CD4-positive, alpha-beta memory T cell (primary cell): ENCODE measurements at regions not wholly inside any gene's neighbourhood (a gene's known extent, or its start where the extent isn't known, plus 50 kb on each side); places are given as distances from the start of the nearest gene placed in this dataset.
"Not testable (repeated sequence)": the region's sequence is repeated elsewhere in the genome, so short reads cannot be mapped to it uniquely, and the experiment has no call there.

Source experiments
- CTCF ChIA-PET: fragments of 350-600 bp; sonication (Branson Sonifier 250); formaldehyde crosslinking; loops from one replicate; lab custom pipeline; 2021; ENCODE audit warnings: inconsistent platforms; ENCODE audit not compliant: partially characterized antibody; lab: Charles Lee
- POLR2A ChIA-PET: fragments of 350-600 bp; sonication (Branson Sonifier 250); formaldehyde crosslinking; loops from one replicate; lab custom pipeline; 2021; ENCODE audit not compliant: partially characterized antibody; lab: Charles Lee
- DNase-seq, 5 donors: peaks; one replicate each; pipeline versions ENCODE4 v3.0.0 to v3.0.0-alpha.2; 2020 to 2022; ENCODE audit warnings: mixed read lengths in 1 of 5
- H3K27ac ChIP-seq: one replicate; pipeline ENCODE4 v1.7.0; 2013; ENCODE audit warnings: low read depth, low read length
- H3K27me3 ChIP-seq: 2 replicates; pipeline ENCODE4 v1.7.0; 2013; ENCODE audit warnings: mild to moderate bottlenecking, low read length, moderate library complexity; ENCODE audit not compliant: insufficient read depth
- H3K36me3 ChIP-seq: 2 replicates; pipeline ENCODE4 v1.7.0; 2013; ENCODE audit warnings: mild to moderate bottlenecking, low read length, moderate library complexity; ENCODE audit not compliant: insufficient read depth
- H3K4me1 ChIP-seq: 2 replicates; pipeline ENCODE4 v1.7.0; 2013; ENCODE audit warnings: mild to moderate bottlenecking, low read length, moderate library complexity; ENCODE audit not compliant: insufficient read depth
- H3K4me3 ChIP-seq, 2 donors: one replicate each; pipeline ENCODE4 v1.7.0; 2013; ENCODE audit warnings: low read length in 2 of 2, mild to moderate bottlenecking in 1 of 2
- H3K9me3 ChIP-seq, 2 donors: one replicate each; pipeline ENCODE4 v1.7.0; 2013; ENCODE audit warnings: low read length in 2 of 2, control low read depth in 1 of 2; ENCODE audit not compliant: control insufficient read depth in 1 of 2
- H3K27ac Mint-ChIP-seq, 7 donors: one replicate each; pipeline ENCODE4 v1.8.0; 2020 to 2021; ENCODE audit warnings: mixed read lengths in 7 of 7, mild to moderate bottlenecking in 6 of 7, inconsistent platforms in 3 of 7, moderate library complexity in 3 of 7
- H3K27me3 Mint-ChIP-seq, 2 donors: one replicate each; pipeline ENCODE4 v1.8.0; 2020 to 2021; ENCODE audit warnings: mixed read lengths in 2 of 2
- H3K36me3 Mint-ChIP-seq, 2 donors: one replicate each; pipeline ENCODE4 v1.8.0; 2020 to 2021; ENCODE audit warnings: mixed read lengths in 2 of 2, inconsistent platforms in 1 of 2, mild to moderate bottlenecking in 1 of 2
- H3K4me1 Mint-ChIP-seq, 4 donors: one replicate each; pipeline ENCODE4 v1.8.0; 2020 to 2021; ENCODE audit warnings: mixed read lengths in 4 of 4, mild to moderate bottlenecking in 1 of 4
- H3K4me3 Mint-ChIP-seq, 8 donors: one replicate each; pipeline ENCODE4 v1.8.0; 2020 to 2021; ENCODE audit warnings: mixed read lengths in 8 of 8, mild to moderate bottlenecking in 7 of 8, moderate library complexity in 6 of 8, inconsistent platforms in 3 of 8
- H3K9me3 Mint-ChIP-seq, 8 donors: one replicate each; pipeline ENCODE4 v1.8.0; 2020 to 2021; ENCODE audit warnings: mixed read lengths in 8 of 8, mild to moderate bottlenecking in 5 of 8, inconsistent platforms in 3 of 8, moderate library complexity in 1 of 8
- intact Hi-C: fragments of 100-400 bp; cut with micrococcal nuclease; formaldehyde crosslinking; loops from one replicate; pipeline ENCODE4 v1.15.1; 2023

DNA sequence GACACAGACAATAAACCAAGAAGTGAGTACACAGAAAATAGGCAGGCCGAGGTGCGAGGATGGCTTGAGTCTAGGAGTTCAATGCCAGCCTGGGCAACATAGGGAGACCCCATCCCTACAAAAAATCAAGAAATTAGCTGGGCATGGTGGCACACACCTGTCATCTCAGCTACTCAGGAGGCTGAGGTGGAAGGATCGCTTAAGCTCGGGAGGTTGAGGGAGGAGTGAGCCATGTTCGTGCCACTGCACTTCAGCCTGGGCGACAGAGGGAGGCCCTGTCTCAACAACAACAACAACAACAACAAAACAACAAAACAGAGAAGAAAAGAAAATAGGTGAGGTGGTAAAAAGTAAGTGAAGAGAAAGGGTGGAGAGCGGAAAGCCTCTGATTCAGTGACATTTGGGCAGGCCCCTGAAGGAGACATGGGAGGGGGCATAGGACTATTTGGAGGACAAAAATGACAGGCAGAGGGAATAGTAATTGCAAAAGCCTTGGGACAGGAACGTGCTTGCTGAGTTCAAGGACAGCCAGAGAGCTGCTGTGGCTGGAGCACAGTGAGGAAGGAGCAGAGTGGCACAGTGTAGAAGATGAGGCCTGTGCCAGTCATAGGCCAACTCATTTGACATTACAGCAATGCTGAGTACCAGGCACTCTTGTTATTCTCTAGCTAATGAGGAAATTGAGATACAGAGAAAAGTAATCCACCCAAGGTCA, 160.6 kb downstream of the VEGFA start:
- intact Hi-C loops, result no loop called here
- POLR2A ChIA-PET, result no interaction called here
- H3K36me3 Mint-ChIP-seq, result no peaks in the 10 kb centered on the region
- no peaks in the 10 kb centered on the region for H3K27me3 Mint-ChIP-seq
- no peak overlapping the region for H3K4me3 Mint-ChIP-seq
- no peaks in the 10 kb centered on the region for H3K4me1 ChIP-seq
- H3K27me3 ChIP-seq, result no peaks in the 10 kb centered on the region
- peak overlapping the region in 1 of 7 donors; percentile 30 for H3K27ac Mint-ChIP-seq
- DNase-seq, result no peak
- H3K9me3 ChIP-seq, result no peaks in the 10 kb centered on the region
- no peak overlapping the region for H3K27ac ChIP-seq
- H3K4me1 Mint-ChIP-seq, result peaks cover 0 to 15% (median 7%) of the 10 kb centered on the region in 4 donors
- no peaks in the 10 kb centered on the region for H3K9me3 Mint-ChIP-seq
- CTCF ChIA-PET, result no interaction called here
- H3K36me3 ChIP-seq, result no peaks in the 10 kb centered on the region
- H3K4me3 ChIP-seq, result no peak overlapping the region

DNA sequence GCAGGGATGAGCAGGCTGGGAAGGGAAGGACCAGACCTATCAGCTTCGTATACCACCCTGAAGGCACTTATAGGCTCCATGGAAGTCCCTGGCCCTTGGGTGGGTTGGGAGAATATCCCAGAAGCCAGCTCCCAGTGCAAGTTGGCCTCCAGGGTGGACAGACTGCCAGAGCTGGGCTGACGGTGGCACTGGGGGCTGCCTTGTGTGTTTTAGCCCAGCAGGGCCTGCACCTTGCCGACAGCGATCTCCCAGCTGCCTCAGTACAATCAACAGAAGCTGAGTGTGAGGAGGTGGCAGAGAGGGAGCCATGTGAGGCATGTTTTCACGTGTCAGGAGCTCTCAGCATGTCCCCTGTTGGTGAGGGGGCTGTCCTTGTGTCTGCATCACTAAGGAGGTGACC, 159.5 kb downstream of the VEGFA start:
- Histone ChIP-seq H3K4me3 (no peak overlapping the region), H3K36me3 (no peaks in the 10 kb centered on the region), H3K27ac (no peak overlapping the region), H3K27me3 (no peaks in the 10 kb centered on the region), H3K9me3 (no peaks in the 10 kb centered on the region), H3K4me1 (peaks cover 1% of the 10 kb centered on the region)
- H3K4me3 Mint-ChIP-seq, result no peak overlapping the region
- intact Hi-C loops, result no loop called here
- CTCF ChIA-PET, result no interaction called here
- H3K27ac Mint-ChIP-seq, result no peak overlapping the region
- H3K9me3 Mint-ChIP-seq, result no peaks in the 10 kb centered on the region
- H3K4me1 Mint-ChIP-seq, result peaks cover under 1 to 17% (median 9%) of the 10 kb centered on the region in 4 donors
- no peaks in the 10 kb centered on the region for H3K27me3 Mint-ChIP-seq
- POLR2A ChIA-PET, result no interaction called here
- DNase-seq, result no peak
- no peaks in the 10 kb centered on the region for H3K36me3 Mint-ChIP-seq

DNA sequence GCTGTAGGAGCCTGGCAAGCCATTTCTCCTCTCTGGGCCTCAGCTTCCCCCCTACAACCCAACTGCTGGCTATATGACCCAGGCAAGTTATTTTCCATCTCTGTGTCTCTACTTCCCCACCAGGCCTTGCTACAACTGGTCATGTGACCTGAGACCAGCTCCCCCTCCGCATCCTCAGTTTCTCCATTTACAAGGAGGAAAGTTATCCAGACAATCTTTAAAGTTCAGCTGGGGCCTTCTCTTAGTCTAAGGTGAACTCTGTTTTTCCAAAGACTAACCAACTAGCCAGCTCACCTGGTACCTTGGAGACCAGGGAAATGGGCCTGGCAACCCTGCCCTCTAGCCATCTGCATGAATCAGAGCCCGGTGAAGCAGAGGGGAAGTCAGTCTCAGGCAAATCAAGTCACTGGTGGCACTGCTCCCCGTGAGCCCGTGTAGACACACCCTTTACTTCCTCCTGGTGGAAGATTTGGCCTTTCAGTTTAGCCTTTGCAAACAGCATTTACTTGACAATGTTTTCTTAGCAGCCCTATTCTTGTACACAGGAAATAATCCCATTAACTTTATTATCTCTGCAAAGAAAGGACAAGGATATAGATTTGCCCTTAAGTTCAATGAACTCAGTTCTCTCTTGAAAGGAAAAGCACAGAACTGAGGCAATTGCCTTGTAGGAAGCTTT, 157.7 kb downstream of the VEGFA start:
- Histone ChIP-seq H3K36me3 (no peaks in the 10 kb centered on the region), H3K9me3 (no peaks in the 10 kb centered on the region), H3K27me3 (no peaks in the 10 kb centered on the region), H3K27ac (no peak overlapping the region), H3K4me3 (no peak overlapping the region), H3K4me1 (peaks cover 19% of the 10 kb centered on the region)
- DNase-seq, result no peak
- Mint-ChIP-seq H3K4me1 (peaks cover 9 to 36% (median 23%) of the 10 kb centered on the region in 4 donors), H3K4me3 (no peak overlapping the region), H3K27ac (peak overlapping the region in 2 of 7 donors; percentile 38 to 68), H3K27me3 (no peaks in the 10 kb centered on the region), H3K36me3 (no peaks in the 10 kb centered on the region), H3K9me3 (no peaks in the 10 kb centered on the region)
- ChIA-PET POLR2A (no interaction called here), CTCF (interaction anchor here (1.0 kb wide), 1 partner anchor 12 kb away, joined by 3 read pairs; no protein-coding TSS in a partner anchor)
- intact Hi-C loops, result no loop called here

DNA sequence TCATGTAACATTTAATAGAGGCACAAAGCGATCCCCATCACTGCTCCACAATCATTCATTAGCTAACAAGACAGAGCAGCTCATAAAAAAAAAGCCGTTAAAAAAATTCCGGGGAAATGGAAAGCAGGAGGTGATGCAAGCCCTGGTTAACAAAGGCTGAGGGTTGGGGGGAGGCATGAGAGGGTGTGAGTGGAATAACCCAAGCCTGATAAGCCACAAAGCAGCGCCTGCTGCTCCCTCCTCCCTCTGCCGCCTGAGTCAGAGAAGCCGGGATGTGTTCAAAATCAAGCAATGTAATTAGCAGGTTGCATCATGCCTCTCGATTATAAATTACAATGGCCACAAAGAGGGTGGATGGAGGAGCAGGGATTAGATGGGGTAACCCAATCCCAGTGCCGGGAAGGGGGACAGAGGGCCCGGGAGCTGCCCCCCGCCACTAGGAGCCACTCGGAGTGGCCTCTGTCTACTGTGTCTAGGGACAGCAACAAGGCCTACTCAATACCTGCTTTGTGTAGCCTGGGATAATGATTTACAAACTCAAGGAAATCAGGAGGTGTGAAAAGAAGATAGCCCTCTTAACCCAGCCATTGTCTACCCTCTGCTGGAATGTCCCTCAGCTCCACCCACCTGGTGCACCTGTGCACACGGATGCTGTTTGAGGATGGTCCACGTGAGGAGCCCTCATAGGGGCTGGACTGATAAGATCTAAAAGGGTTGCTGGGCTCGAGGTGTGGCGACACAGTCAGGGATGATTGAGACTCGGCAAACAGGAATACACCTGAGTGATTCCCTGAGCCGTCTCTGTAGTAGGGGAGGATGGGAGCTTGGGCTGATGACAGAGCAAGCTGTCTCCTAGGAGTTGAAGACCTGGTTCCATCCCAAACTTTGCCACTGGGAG, 156.9 kb downstream of the VEGFA start:
- Mint-ChIP-seq H3K4me3 (no peak overlapping the region), H3K27ac (peak overlapping the region in 1 of 7 donors; percentile 68), H3K9me3 (no peaks in the 10 kb centered on the region), H3K27me3 (no peaks in the 10 kb centered on the region), H3K36me3 (no peaks in the 10 kb centered on the region), H3K4me1 (peaks cover 9 to 40% (median 23%) of the 10 kb centered on the region in 4 donors)
- Histone ChIP-seq H3K36me3 (no peaks in the 10 kb centered on the region), H3K27me3 (no peaks in the 10 kb centered on the region), H3K4me3 (no peak overlapping the region), H3K9me3 (no peaks in the 10 kb centered on the region), H3K4me1 (peaks cover 23% of the 10 kb centered on the region), H3K27ac (no peak overlapping the region)
- no peak for DNase-seq
- CTCF ChIA-PET, result interaction anchor here (1.0 kb wide), 1 partner anchor 11 kb away, joined by 3 read pairs; no protein-coding TSS in a partner anchor
- POLR2A ChIA-PET, result no interaction called here
- intact Hi-C loops, result no loop called here

DNA sequence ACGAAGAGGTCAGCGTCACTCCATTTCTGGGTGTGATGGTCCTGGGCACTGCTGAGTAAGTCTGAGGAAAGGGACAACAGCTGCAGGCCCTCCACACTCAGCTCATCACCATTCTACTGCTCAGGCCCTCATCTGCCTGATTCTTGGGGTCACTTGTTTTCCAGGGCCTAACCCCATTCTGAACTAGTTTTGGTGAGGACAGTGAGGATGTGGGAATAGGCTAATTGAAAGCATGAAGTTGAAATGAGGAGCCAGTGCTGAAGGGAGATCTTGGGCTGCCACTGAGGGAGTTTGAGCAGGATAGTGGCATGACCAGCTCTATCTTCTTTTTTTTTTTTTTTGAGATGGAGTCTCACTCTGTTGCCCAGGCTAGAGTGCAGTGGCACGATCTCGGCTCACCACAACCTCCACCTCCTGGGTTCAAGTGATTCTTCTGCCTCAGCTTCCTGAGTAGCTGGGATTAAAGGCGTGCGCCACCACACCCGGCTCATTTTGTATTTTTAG, 155.7 kb downstream of the VEGFA start:
- H3K36me3 Mint-ChIP-seq, H3K9me3 ChIP-seq, H3K4me3 ChIP-seq, DNase-seq, H3K27me3 Mint-ChIP-seq, H3K4me3 Mint-ChIP-seq, H3K27me3 ChIP-seq, H3K9me3 Mint-ChIP-seq, H3K36me3 ChIP-seq, H3K27ac ChIP-seq, POLR2A ChIA-PET, intact Hi-C loops, H3K27ac Mint-ChIP-seq, CTCF ChIA-PET: not testable (repeated sequence)
- H3K4me1 Mint-ChIP-seq, result peaks cover 9 to 40% (median 23%) of the 10 kb centered on the region in 4 donors
- H3K4me1 ChIP-seq, result peaks cover 23% of the 10 kb centered on the region

DNA sequence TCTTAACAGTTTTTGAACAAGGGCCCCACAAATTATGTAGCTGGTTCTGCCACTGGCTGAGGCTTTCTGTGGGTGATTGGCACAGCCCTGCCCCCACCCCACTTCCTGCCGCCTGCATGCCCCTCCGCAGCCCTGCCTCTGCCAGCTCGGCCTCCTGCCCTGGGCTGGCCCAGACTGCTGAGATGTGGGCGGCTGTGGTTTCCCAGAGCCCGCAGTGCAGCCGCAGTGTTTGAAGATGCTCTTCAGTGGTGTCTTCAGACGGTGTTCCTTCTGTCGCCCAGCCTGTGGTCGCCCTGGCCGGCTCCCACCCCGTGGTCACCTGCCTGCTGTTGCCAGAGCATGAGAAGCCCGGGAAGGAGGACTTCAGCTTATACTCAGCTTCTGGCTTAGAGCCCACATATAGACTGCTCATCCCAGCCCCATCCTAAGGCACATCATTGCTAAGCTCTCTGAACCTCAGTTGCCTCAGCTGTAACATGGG, 154.3 kb downstream of the VEGFA start:
- Histone ChIP-seq H3K4me3 (no peak overlapping the region), H3K9me3 (no peaks in the 10 kb centered on the region), H3K36me3 (no peaks in the 10 kb centered on the region), H3K27me3 (no peaks in the 10 kb centered on the region), H3K4me1 (peaks cover 23% of the 10 kb centered on the region), H3K27ac (no peak overlapping the region)
- Mint-ChIP-seq H3K4me1 (peaks cover 9 to 40% (median 23%) of the 10 kb centered on the region in 4 donors), H3K27me3 (no peaks in the 10 kb centered on the region), H3K4me3 (peak overlapping the region in 6 of 8 donors; percentile 21 to 61 (median 42)), H3K27ac (peak overlapping the region in 4 of 7 donors; percentile 13 to 79 (median 62)), H3K36me3 (no peaks in the 10 kb centered on the region), H3K9me3 (no peaks in the 10 kb centered on the region)
- peak; percentile 28 to 50 (median 29) for DNase-seq
- CTCF ChIA-PET, result interaction anchor here (1.3 kb wide), 1 partner anchor 13 kb away, joined by 5 read pairs; no protein-coding TSS in a partner anchor
- POLR2A ChIA-PET, result no interaction called here
- intact Hi-C loops, result no loop called here
